BJ (cell line): ENCODE measurements at regions not wholly inside any gene's neighbourhood (a gene's known extent, or its start where the extent isn't known, plus 50 kb on each side); places are given as distances from the start of the nearest gene placed in this dataset.

Source experiments
- CTCF ChIA-PET: fragments of 350-600 bp; formaldehyde crosslinking; extraction: SDS; loops from one replicate; lab custom pipeline; 2021; ENCODE audit warnings: antibody characterized with exemption, inconsistent platforms; lab: Yijun Ruan, JAX
- POLR2A ChIA-PET: fragments of 300-600 bp; sonication (Branson Sonifier 250); formaldehyde crosslinking; extraction: SDS; loops from one replicate; lab custom pipeline; 2021; ENCODE audit warnings: antibody characterized with exemption; lab: Charles Lee
- DNase-seq: peaks from one replicate; pipeline ENCODE4 v3.0.0-alpha.2; 2011; ENCODE audit warnings: low read depth
- H3K27me3 ChIP-seq: 2 replicates; pipeline ENCODE4 v1.6.0; 2011; ENCODE audit warnings: low read length; ENCODE audit not compliant: control insufficient read depth, insufficient read depth
- H3K36me3 ChIP-seq: 2 replicates; pipeline ENCODE4 v1.5.1; 2011; ENCODE audit warnings: low read length; ENCODE audit not compliant: control insufficient read depth, insufficient read depth
- H3K4me3 ChIP-seq: 2 replicates; pipeline ENCODE4 v1.5.1; 2011; ENCODE audit warnings: low read depth, mild to moderate bottlenecking, control low read depth, low read length
- TF ChIP-seq, protein P1 (sequence below): IDR thresholded peaks from 2 replicates; pipeline ENCODE4 v1.5.1; 2011; ENCODE audit warnings: low read depth, mild to moderate bottlenecking, control low read depth, inconsistent platforms, low read length, moderate library complexity; ENCODE audit not compliant: insufficient read depth

DNA sequence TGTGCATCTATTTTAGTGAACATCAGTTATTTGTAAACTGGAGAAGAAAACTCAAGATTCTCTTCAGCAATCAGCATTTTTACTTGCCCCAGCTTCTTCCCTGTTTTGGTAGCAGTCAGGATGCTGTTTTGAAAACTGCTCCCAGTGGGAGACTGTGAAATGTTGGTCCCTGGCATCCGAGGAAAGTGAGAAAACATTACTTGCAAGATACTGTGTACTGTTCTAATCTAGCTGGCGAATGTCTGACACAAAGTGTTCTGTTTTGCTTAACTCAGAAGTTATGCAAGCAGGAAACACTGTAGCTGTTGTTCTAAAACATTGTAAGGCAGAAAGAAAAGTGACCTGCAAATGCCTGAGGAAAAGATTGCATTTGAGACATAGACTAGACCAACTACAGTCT is 171.8 kb upstream of the POM121L12 start:
- ChIA-PET POLR2A (no interaction called here), CTCF (interaction anchor here (0.6 kb wide), 1 partner anchor 72 kb away, joined by 3 read pairs; no protein-coding TSS in a partner anchor)
- Histone ChIP-seq H3K4me3 (no peak overlapping the region), H3K27me3 (no peaks in the 10 kb centered on the region), H3K36me3 (no peaks in the 10 kb centered on the region)
- TF ChIP-seq, protein P1, sequence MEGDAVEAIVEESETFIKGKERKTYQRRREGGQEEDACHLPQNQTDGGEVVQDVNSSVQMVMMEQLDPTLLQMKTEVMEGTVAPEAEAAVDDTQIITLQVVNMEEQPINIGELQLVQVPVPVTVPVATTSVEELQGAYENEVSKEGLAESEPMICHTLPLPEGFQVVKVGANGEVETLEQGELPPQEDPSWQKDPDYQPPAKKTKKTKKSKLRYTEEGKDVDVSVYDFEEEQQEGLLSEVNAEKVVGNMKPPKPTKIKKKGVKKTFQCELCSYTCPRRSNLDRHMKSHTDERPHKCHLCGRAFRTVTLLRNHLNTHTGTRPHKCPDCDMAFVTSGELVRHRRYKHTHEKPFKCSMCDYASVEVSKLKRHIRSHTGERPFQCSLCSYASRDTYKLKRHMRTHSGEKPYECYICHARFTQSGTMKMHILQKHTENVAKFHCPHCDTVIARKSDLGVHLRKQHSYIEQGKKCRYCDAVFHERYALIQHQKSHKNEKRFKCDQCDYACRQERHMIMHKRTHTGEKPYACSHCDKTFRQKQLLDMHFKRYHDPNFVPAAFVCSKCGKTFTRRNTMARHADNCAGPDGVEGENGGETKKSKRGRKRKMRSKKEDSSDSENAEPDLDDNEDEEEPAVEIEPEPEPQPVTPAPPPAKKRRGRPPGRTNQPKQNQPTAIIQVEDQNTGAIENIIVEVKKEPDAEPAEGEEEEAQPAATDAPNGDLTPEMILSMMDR = no peak
- DNase-seq = no peak

GRCh38 chr7:52862321-52862720 is 173.1 kb upstream of the POM121L12 start:
- Histone ChIP-seq H3K36me3 (no peaks in the 10 kb centered on the region), H3K4me3 (no peak overlapping the region), H3K27me3 (no peaks in the 10 kb centered on the region)
- ChIA-PET POLR2A (no interaction called here), CTCF (no interaction called here)
- TF ChIP-seq, protein P1 = no peak
- DNase-seq = no peak

GRCh38 chr7:52857367-52857766 is 178.1 kb upstream of the POM121L12 start:
- TF ChIP-seq, protein P1 = no peak
- POLR2A ChIA-PET = no interaction called here
- DNase-seq = no peak
- no peaks in the 10 kb centered on the region for H3K36me3 ChIP-seq
- H3K27me3 ChIP-seq = no peaks in the 10 kb centered on the region
- no peak overlapping the region for H3K4me3 ChIP-seq
- CTCF ChIA-PET = no interaction called here

DNA sequence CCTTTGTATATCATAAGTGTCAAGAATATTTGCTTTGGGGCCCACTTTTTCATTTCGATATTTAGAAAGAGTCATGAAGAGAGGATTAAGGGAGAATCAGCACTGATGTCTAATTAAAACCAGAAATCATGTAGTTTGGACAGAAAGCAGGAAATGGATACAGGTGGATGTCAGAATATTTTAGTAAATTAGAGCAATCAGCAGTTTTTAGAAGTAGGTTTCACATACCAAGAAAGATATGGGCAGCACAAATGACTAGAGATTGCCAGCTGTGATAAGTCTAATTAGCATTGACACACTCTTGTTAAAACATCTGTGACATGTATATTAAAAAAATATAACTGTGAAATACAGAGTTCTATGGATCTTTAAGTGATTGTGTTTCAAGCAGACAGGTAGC is 180.8 kb upstream of the POM121L12 start:
- H3K4me3 ChIP-seq = no peak overlapping the region
- POLR2A ChIA-PET = no interaction called here
- TF ChIP-seq, protein P1 = no peak
- no peaks in the 10 kb centered on the region for H3K36me3 ChIP-seq
- DNase-seq = no peak
- H3K27me3 ChIP-seq = no peaks in the 10 kb centered on the region
- CTCF ChIA-PET = no interaction called here

GRCh38 chr7:52851547-52851946 is 183.9 kb upstream of the POM121L12 start:
- no peak for DNase-seq
- ChIA-PET CTCF (no interaction called here), POLR2A (no interaction called here)
- Histone ChIP-seq H3K27me3 (no peaks in the 10 kb centered on the region), H3K36me3 (no peaks in the 10 kb centered on the region), H3K4me3 (no peak overlapping the region)
- TF ChIP-seq, protein P1 = no peak
